LNCaP clone FGC (cell line): ENCODE measurements at regions not wholly inside any gene's neighbourhood (a gene's known extent, or its start where the extent isn't known, plus 50 kb on each side); places are given as distances from the start of the nearest gene placed in this dataset.

Experiments
- DNase-seq: peaks from one replicate; pipeline ENCODE4 v3.0.0-alpha.2; 2011; ENCODE audit warnings: low read depth
- H3K4me3 ChIP-seq: 2 replicates; pipeline ENCODE4 v1.5.1; 2011; ENCODE audit warnings: mild to moderate bottlenecking, low read depth, low read length, control low read depth
- TF ChIP-seq, protein P1 (sequence below): IDR thresholded peaks from 2 replicates; pipeline ENCODE4 v1.5.1; 2012; ENCODE audit warnings: mild to moderate bottlenecking; ENCODE audit not compliant: control insufficient read depth, insufficient read depth; ENCODE audit errors: extremely low read depth

DNA sequence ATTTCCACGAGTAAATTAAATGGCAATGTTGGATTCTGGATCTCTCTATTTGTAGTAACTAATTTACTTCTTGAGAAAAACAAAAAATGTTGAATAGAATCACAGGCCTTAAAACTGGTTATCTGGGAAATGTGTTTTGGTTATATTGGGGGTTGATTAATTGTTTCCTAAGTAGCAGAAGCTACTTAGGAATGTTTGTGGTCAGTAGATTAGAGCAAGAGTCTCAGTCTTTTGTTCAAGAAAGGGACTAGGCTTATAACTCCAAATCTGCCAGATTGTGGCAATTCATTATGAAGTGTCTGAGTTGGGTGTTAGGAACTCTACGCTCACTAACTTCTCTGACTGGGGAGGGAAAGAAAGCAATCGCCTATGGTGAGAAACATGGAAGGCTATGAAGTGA, 244.3 kb upstream of the PHYHIPL start:
- DNase-seq, result no peak
- TF ChIP-seq, protein P1, sequence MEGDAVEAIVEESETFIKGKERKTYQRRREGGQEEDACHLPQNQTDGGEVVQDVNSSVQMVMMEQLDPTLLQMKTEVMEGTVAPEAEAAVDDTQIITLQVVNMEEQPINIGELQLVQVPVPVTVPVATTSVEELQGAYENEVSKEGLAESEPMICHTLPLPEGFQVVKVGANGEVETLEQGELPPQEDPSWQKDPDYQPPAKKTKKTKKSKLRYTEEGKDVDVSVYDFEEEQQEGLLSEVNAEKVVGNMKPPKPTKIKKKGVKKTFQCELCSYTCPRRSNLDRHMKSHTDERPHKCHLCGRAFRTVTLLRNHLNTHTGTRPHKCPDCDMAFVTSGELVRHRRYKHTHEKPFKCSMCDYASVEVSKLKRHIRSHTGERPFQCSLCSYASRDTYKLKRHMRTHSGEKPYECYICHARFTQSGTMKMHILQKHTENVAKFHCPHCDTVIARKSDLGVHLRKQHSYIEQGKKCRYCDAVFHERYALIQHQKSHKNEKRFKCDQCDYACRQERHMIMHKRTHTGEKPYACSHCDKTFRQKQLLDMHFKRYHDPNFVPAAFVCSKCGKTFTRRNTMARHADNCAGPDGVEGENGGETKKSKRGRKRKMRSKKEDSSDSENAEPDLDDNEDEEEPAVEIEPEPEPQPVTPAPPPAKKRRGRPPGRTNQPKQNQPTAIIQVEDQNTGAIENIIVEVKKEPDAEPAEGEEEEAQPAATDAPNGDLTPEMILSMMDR, result no peak
- H3K4me3 ChIP-seq, result no peak overlapping the region

DNA sequence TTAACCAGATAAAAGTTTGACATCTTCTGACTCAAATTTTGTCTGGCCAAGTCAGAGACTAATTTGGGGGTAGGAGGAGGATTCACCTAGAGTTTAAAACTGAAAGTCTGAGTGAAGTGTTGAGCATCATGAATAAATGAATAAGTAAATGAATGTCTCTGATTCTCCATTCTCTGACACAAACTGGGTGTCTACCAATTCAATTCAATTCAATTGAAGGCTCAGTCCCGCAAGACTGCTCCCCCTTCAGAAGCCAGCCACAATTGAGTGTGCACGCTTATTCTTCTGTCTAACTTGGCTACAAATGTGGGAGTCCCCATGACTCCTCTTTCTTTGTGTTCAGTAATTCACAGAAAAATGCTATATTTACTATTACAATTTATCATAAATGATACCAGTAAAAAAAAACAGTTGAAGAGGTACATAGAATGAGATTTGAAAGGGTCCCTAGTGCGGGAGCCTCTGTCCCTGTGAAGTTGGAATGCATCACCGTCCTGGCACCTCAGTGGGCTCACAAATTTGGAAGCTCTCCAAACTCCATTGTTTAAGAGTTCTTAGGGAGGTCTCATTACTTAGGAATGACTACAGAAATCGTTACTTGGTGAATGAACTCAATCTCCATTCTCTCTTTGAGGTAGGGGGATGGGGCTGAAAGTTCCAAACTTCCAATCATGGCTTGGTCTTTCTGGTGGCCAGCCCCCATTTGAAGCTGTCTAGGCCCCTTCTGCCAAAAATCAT, 243.7 kb upstream of the PHYHIPL start:
- TF ChIP-seq, protein P1, result no peak
- no peak overlapping the region for H3K4me3 ChIP-seq
- no peak for DNase-seq

DNA sequence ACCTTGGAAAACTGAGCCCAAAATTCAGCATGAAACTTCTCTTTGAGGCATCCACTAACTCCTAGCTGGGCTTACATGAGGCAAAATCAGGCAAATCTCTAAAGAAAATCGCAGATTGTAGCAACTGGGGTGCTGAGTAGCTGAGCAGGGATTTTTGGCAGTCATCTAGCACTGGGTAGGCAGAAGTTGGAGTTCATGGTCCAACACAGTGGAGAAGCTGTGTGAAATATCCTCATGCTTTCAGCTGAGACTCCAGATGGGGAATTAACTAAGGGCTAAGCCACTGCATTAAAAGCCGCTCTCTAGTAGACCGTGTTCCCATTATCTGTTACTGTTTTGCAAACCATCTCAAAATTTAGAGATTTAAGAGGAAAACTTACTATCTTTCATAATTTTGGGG, 240.1 kb upstream of the PHYHIPL start:
- TF ChIP-seq, protein P1, result no peak
- no peak for DNase-seq
- no peak overlapping the region for H3K4me3 ChIP-seq

DNA sequence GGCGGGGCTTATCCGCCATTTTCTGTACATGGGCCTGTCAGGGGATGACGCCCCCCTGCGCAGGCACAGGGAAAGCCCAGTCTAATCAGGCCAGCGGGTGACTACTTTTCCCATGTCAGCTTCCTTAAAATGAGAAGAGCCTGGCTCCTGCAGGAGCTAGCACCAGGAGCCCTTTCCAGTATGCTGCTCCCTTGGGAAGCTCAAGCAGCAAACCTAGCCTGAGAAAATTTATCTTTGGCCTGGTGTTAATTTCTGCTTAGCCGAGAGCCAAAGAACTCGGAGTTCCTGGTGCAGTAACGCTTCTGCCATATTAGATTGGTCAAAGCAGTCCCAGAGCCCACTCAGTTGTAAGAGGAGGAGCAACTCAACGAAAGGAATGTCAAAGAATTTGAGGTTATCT, 239.0 kb upstream of the PHYHIPL start:
- TF ChIP-seq, protein P1, result no peak
- H3K4me3 ChIP-seq, result no peak overlapping the region
- no peak for DNase-seq

DNA sequence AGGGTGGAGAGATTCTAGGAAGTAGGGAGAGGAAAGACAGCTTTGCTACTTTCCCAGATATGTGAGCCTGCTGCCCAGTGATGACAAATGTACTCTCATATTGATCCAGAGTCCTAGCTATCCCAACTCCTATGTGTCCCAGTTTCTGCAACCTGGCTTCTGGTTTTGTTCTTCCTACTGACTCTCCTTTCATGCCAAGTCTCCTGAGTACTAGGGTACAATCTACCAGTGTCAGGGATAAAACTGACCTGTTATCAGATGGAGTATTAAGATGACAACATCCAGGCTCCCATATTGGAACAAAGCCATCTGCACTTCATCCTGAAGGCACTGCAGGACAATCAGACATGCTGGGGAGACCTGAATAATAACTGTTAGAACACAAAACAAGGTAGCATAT, 233.7 kb upstream of the PHYHIPL start:
- TF ChIP-seq, protein P1, result no peak
- DNase-seq, result no peak

DNA sequence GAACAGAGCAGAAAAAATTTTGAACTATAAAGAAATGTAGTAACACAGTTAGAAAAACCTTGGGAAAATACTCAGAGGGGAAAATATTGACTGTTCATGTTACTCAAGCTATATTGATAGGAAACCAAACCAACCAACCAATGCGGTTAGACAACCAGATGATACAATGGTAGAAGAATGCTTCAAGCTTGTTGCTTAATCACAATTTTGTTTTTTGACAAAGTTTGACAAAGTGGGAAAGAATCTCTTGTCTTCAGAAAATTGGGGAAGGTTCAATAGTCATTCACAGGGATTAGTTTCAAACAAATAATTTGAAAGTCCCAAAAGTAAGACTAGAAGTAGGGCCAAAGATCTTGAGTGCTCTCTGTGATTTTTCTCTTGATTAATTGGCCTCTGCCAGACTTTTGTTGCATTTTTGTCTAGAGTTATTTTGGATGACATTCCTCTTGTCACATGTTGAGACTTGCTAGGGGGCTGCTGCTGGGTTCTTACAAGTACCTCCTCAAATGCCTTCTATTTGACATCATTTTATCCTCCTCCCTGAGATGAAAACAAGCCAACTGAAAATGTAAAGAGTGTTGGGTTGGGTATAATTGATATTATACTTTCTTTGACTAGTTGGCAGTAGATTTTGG, 233.1 kb upstream of the PHYHIPL start:
- TF ChIP-seq, protein P1, result no peak
- DNase-seq, result no peak
- no peak overlapping the region for H3K4me3 ChIP-seq

More for the DNA sequence above, 233.7 kb upstream of the PHYHIPL start:
- no peak overlapping the region for H3K4me3 ChIP-seq
